BLaER1 treated with 17β-estradiol and CSF1 and Interleukin-3, amounts not matched to agents 10 nM and 100 nM (cell line): ENCODE measurements at regions not wholly inside any gene's neighbourhood (a gene's known extent, or its start where the extent isn't known, plus 50 kb on each side); places are given as distances from the start of the nearest gene placed in this dataset.

ENCODE experiments used
- H3K27ac ChIP-seq, 11 experiments: shearing (Covaris generic); formaldehyde crosslinking; 2 replicates each; pipeline ENCODE4 v1.8.1; 2022
- H3K27me3 ChIP-seq, 11 experiments: shearing (Covaris generic); formaldehyde crosslinking; 2 replicates each; pipeline ENCODE4 v1.8.1; 2022
- H3K36me3 ChIP-seq, 11 experiments: shearing (Covaris generic); formaldehyde crosslinking; 2 replicates each; pipeline ENCODE4 v1.8.1; 2022
- H3K4me1 ChIP-seq, 10 experiments: shearing (Covaris generic); formaldehyde crosslinking; 2 replicates each; pipeline ENCODE4 v1.8.1; 2022
- H3K4me2 ChIP-seq, 11 experiments: shearing (Covaris generic); formaldehyde crosslinking; 2 replicates each; pipeline ENCODE4 v1.8.1; 2022
- H3K4me3 ChIP-seq, 10 experiments: shearing (Covaris generic); formaldehyde crosslinking; 2 replicates each; pipeline ENCODE4 v1.8.1; 2022
- H3K9ac ChIP-seq, 11 experiments: shearing (Covaris generic); formaldehyde crosslinking; 2 replicates each; pipeline ENCODE4 v1.8.1; 2022
- H3K9me3 ChIP-seq, 11 experiments: shearing (Covaris generic); formaldehyde crosslinking; replicated peaks in 1 of 11; 2 replicates each; pipeline ENCODE4 v1.8.1; 2022
- H4K20me1 ChIP-seq, 11 experiments: shearing (Covaris generic); formaldehyde crosslinking; 2 replicates each; pipeline ENCODE4 v1.8.1; 2022
- Cebpa-rat ChIP-seq, 11 experiments: shearing (Covaris generic); IDR thresholded peaks; 2 replicates each; pipeline ENCODE4 v1.8.1; 2022

GRCh38 chr15:39086641-39087040 lies 494.2 kb upstream of the THBS1 start:
- no peaks in the 10 kb centered on the region for H4K20me1 ChIP-seq
- no peak overlapping the region for H3K9ac ChIP-seq
- no peak overlapping the region for H3K4me3 ChIP-seq
- H3K27me3 ChIP-seq = no peaks in the 10 kb centered on the region
- H3K4me2 ChIP-seq = no peak overlapping the region
- peaks cover 0 to 11% (median 0%) of the 10 kb centered on the region in 10 experiments; a peak in 6 of 20 replicates for H3K4me1 ChIP-seq
- H3K9me3 ChIP-seq = no peaks in the 10 kb centered on the region
- no peaks in the 10 kb centered on the region for H3K36me3 ChIP-seq
- no peak for TF ChIP-seq Cebpa-rat (IDR thresholded peaks at IDR 0.05)
- no peak overlapping the region for H3K27ac ChIP-seq

- Histone ChIP-seq H3K27ac (no peak overlapping the region), H3K4me2 (no peak overlapping the region), H3K9ac (no peak overlapping the region), H4K20me1 (no peaks in the 10 kb centered on the region), H3K4me3 (no peak overlapping the region), H3K4me1 (peaks cover 0 to 11% (median 0%) of the 10 kb centered on the region in 10 experiments; a peak in 6 of 20 replicates), H3K27me3 (no peaks in the 10 kb centered on the region), H3K36me3 (no peaks in the 10 kb centered on the region), H3K9me3 (no peaks in the 10 kb centered on the region)
- no peak for TF ChIP-seq Cebpa-rat (IDR thresholded peaks at IDR 0.05)
Measured at GRCh38 chr15:39088156-39088555, 492.7 kb upstream of the THBS1 start.

- Histone ChIP-seq H3K4me1 (no peaks in the 10 kb centered on the region), H3K4me3 (no peak overlapping the region), H3K36me3 (no peaks in the 10 kb centered on the region), H3K27ac (no peak overlapping the region), H3K27me3 (no peaks in the 10 kb centered on the region), H3K9me3 (no peaks in the 10 kb centered on the region), H3K9ac (no peak overlapping the region), H4K20me1 (no peaks in the 10 kb centered on the region), H3K4me2 (no peak overlapping the region)
- TF ChIP-seq Cebpa-rat (IDR thresholded peaks at IDR 0.05) = no peak
Measured at GRCh38 chr15:39092354-39092753, 488.5 kb upstream of the THBS1 start.

GRCh38 chr15:39092761-39093160 lies 488.1 kb upstream of the THBS1 start:
- no peak for TF ChIP-seq Cebpa-rat (IDR thresholded peaks at IDR 0.05)
- H3K27ac ChIP-seq = no peak overlapping the region
- no peaks in the 10 kb centered on the region for H3K9me3 ChIP-seq
- no peaks in the 10 kb centered on the region for H3K4me1 ChIP-seq
- H3K27me3 ChIP-seq = no peaks in the 10 kb centered on the region
- no peak overlapping the region for H3K4me3 ChIP-seq
- H3K4me2 ChIP-seq = no peak overlapping the region
- H3K36me3 ChIP-seq = no peaks in the 10 kb centered on the region
- no peaks in the 10 kb centered on the region for H4K20me1 ChIP-seq
- H3K9ac ChIP-seq = no peak overlapping the region

- H3K4me3 ChIP-seq = no peak overlapping the region
- H3K4me1 ChIP-seq = no peaks in the 10 kb centered on the region
- no peaks in the 10 kb centered on the region for H3K36me3 ChIP-seq
- no peaks in the 10 kb centered on the region for H3K9me3 ChIP-seq
- no peak for TF ChIP-seq Cebpa-rat (IDR thresholded peaks at IDR 0.05)
- H4K20me1 ChIP-seq = no peaks in the 10 kb centered on the region
- no peak overlapping the region for H3K27ac ChIP-seq
- H3K4me2 ChIP-seq = no peak overlapping the region
- no peak overlapping the region for H3K9ac ChIP-seq
- H3K27me3 ChIP-seq = no peaks in the 10 kb centered on the region
Measured at GRCh38 chr15:39094116-39094515, 486.8 kb upstream of the THBS1 start.

- Histone ChIP-seq H3K4me1 (no peaks in the 10 kb centered on the region), H3K4me2 (no peak overlapping the region), H3K9ac (no peak overlapping the region), H3K4me3 (no peak overlapping the region), H3K9me3 (no peaks in the 10 kb centered on the region), H3K27me3 (no peaks in the 10 kb centered on the region), H3K36me3 (no peaks in the 10 kb centered on the region), H4K20me1 (no peaks in the 10 kb centered on the region), H3K27ac (no peak overlapping the region)
- TF ChIP-seq Cebpa-rat (IDR thresholded peaks at IDR 0.05) = no peak
Measured at GRCh38 chr15:39095218-39095879, 485.5 kb upstream of the THBS1 start.

GRCh38 chr15:39096608-39097205 lies 484.2 kb upstream of the THBS1 start:
- no peak overlapping the region for H3K4me2 ChIP-seq
- H3K4me3 ChIP-seq = no peak overlapping the region
- TF ChIP-seq Cebpa-rat (IDR thresholded peaks at IDR 0.05) = no peak
- H4K20me1 ChIP-seq = no peaks in the 10 kb centered on the region
- H3K9me3 ChIP-seq = no peaks in the 10 kb centered on the region
- H3K9ac ChIP-seq = no peak overlapping the region
- H3K27me3 ChIP-seq = no peaks in the 10 kb centered on the region
- no peaks in the 10 kb centered on the region for H3K36me3 ChIP-seq
- no peak overlapping the region for H3K27ac ChIP-seq
- no peaks in the 10 kb centered on the region for H3K4me1 ChIP-seq

GRCh38 chr15:39099524-39099923 lies 481.4 kb upstream of the THBS1 start:
- no peaks in the 10 kb centered on the region for H3K4me1 ChIP-seq
- peaks cover 0 to 4% (median 0%) of the 10 kb centered on the region in 11 experiments; a peak in 1 of 22 replicates for H3K9me3 ChIP-seq
- H4K20me1 ChIP-seq = no peaks in the 10 kb centered on the region
- no peak overlapping the region for H3K9ac ChIP-seq
- no peak for TF ChIP-seq Cebpa-rat (IDR thresholded peaks at IDR 0.05)
- H3K27ac ChIP-seq = no peak overlapping the region
- H3K4me3 ChIP-seq = no peak overlapping the region
- H3K4me2 ChIP-seq = no peak overlapping the region
- H3K27me3 ChIP-seq = no peaks in the 10 kb centered on the region
- H3K36me3 ChIP-seq = no peaks in the 10 kb centered on the region

- H4K20me1 ChIP-seq = no peaks in the 10 kb centered on the region
- no peak overlapping the region for H3K4me2 ChIP-seq
- H3K4me1 ChIP-seq = no peaks in the 10 kb centered on the region
- no peak overlapping the region for H3K4me3 ChIP-seq
- H3K9me3 ChIP-seq = peaks cover 0 to 4% (median 0%) of the 10 kb centered on the region in 11 experiments; a peak in 1 of 22 replicates
- H3K27me3 ChIP-seq = no peaks in the 10 kb centered on the region
- no peak for TF ChIP-seq Cebpa-rat (IDR thresholded peaks at IDR 0.05)
- H3K27ac ChIP-seq = no peak overlapping the region
- H3K36me3 ChIP-seq = no peaks in the 10 kb centered on the region
- H3K9ac ChIP-seq = no peak overlapping the region
Measured at GRCh38 chr15:39100106-39100660, 480.7 kb upstream of the THBS1 start.

GRCh38 chr15:39102431-39102830 lies 478.4 kb upstream of the THBS1 start:
- no peak overlapping the region for H3K4me2 ChIP-seq
- no peaks in the 10 kb centered on the region for H3K27me3 ChIP-seq
- H3K27ac ChIP-seq = no peak overlapping the region
- no peak overlapping the region for H3K9ac ChIP-seq
- no peaks in the 10 kb centered on the region for H3K4me1 ChIP-seq
- H3K36me3 ChIP-seq = no peaks in the 10 kb centered on the region
- no peak for TF ChIP-seq Cebpa-rat (IDR thresholded peaks at IDR 0.05)
- H3K4me3 ChIP-seq = no peak overlapping the region
- H3K9me3 ChIP-seq = peaks cover 0 to 4% (median 0%) of the 10 kb centered on the region in 11 experiments; a peak in 1 of 22 replicates
- no peaks in the 10 kb centered on the region for H4K20me1 ChIP-seq
